ENCODE measurements at regions not wholly inside any gene's neighbourhood (a gene's known extent, or its start where the extent isn't known, plus 50 kb on each side); places are given as distances from the start of the nearest gene placed in this dataset.

GRCh38 chr16:60458255-60458654 lies 1578.0 kb downstream of the CDH8 start:
- TF ChIP-seq CTCF (IDR thresholded peaks at IDR 0.05) (no peak), EP300 (IDR thresholded peaks at IDR 0.05) (no peak)
